HG03558 (cell line): ENCODE measurements at regions not wholly inside any gene's neighbourhood (a gene's known extent, or its start where the extent isn't known, plus 50 kb on each side); places are given as distances from the start of the nearest gene placed in this dataset.

Experiments used
- ATAC-seq: cut with Tn5 transposase; IDR thresholded peaks from one replicate; pipeline ENCODE4 v1.9.1; 2021; ENCODE audit warnings: moderate number of reproducible peaks; ENCODE audit not compliant: unreplicated experiment; ENCODE audit errors: extremely low read depth

DNA sequence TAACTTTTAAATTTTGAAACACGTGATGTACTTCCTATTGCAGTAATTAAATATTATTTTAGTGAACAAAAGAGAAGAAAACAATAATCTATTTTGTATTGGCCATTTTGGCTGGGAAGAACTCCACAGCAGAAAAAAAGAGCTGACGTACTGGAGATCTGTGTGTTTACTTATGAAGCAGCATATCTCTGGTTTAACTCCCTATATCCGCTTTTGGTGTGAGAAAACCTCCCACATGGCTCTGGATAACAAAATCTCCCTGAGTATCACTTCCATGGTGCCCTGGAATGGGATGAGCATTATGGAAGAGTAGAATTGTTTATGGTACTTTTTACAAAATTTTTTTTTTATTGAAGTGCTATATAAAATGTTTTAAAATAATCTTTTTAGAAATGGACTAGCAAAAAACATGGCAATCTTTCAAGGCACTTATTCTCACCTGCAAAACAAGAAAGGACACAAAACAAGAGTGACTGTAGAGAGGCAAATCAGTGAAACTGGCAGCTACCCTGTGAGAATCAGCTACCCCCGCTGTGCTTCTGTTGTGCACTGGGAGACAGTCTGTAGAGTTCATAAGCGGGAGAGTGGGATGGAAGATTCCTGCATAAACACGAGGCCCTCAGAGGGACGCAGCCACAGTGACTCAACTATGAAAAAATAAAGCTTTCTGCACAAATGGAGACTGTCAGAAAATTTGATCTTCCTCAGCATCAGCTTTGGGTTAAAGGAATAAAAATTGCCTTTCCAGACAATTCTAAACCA is 762.2 kb upstream of the HS6ST1 start:
- ATAC-seq = no peak

DNA sequence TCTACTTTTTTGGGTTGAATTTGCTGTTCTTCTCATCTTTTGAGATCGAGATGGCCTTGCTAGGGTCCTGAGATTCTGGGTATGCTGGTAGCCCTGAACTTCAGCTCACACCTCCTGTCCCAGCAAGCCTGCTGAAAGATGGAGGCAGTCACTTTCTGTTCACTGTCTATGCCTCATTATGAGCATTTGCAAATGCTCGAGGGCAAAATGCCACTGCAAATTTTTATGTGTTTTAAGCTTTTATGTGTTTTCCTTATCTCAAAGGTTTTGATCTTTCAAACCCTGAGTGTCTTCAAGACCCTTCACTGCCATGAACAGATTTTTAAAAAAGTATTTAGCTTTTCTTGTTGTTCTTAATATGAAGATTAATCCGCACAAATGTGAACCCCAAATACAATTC is 766.7 kb upstream of the HS6ST1 start:
- no peak for ATAC-seq

DNA sequence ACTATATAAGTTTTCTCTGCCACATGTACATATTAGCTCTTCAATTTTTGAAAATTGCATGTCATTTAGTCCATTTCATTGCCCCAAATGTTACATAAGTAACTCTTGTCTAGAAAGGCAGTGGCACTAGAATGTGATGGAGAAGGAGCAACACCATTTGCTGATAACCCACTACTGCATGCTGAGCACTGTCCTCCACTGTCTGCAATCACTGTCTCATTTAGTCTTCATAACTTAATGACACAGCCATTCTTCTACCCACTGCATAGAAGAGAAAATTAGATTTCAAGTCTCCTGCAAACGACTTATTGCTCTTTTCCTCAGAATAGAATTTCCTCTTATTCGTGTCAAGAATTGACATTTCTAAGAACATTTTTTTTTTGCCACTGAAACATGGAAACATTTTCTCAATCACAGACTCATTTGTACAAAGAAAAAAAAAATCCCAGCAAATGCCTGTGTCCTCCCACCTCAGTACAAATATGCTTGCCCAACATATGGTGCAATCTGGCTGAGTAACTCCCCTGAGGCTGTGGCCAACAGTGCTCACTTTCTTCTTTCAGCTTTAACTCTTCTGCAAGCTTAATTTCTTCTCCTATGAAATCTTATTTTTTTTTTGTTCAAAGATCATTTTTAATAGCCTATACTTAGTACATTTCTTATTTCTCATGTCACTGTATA is 768.6 kb upstream of the HS6ST1 start:
- no peak for ATAC-seq

DNA sequence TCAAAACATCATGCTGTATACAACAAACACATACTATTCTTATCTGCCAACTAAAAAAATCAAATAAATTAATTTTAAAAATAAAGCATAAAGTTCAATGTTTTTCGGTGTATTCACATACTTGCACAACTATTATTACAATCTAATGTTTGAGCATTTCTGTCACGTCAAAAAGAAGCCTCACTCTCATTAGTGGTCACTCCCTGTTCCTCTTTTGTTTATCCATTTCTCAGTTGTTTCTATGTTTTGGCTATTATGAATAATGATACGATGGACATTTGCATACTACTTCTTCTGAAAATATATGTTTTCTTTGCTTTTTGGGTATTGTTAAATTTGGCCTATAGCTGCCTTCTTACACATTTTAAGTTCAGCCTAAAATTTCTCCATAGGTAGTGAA is 773.0 kb upstream of the HS6ST1 start:
- no peak for ATAC-seq

DNA sequence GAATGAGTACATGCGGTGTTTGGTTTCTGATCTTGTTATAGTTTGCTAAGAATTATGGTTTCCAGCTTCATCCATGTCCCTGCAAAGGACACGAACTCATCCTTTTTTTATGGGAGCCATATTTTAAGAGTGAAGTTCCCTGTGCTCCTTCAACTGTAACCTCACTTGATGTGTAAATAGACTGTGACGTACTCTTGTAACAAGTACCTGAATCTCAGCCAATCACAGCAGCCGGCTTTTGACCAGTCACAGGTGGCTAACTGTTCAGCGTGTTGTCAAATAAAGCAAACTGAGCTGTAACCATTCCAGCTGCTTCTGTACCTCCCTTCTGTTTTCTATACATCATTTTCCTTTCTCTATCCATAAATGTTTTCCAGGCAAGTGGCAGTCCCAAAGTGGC is 774.3 kb upstream of the HS6ST1 start:
- ATAC-seq = no peak

DNA sequence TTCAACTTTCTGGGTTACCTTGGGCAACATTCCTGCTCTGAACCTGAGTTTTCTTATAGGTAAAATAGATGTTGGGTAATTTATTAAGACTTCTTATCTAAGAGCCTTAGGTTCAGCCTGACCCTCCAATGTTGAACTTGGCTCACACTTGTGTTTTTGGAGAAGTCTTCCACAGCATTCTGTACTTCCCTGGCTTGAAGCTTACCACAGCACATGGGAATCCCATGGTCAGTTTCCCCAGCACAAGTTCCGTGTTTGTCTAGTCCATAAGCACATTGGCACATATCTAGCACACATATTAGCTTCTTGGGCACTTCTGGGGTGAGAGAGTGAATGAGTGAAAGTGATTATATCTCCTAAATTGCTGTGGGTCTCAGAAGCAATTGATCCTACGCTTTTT is 782.5 kb upstream of the HS6ST1 start:
- no peak for ATAC-seq

DNA sequence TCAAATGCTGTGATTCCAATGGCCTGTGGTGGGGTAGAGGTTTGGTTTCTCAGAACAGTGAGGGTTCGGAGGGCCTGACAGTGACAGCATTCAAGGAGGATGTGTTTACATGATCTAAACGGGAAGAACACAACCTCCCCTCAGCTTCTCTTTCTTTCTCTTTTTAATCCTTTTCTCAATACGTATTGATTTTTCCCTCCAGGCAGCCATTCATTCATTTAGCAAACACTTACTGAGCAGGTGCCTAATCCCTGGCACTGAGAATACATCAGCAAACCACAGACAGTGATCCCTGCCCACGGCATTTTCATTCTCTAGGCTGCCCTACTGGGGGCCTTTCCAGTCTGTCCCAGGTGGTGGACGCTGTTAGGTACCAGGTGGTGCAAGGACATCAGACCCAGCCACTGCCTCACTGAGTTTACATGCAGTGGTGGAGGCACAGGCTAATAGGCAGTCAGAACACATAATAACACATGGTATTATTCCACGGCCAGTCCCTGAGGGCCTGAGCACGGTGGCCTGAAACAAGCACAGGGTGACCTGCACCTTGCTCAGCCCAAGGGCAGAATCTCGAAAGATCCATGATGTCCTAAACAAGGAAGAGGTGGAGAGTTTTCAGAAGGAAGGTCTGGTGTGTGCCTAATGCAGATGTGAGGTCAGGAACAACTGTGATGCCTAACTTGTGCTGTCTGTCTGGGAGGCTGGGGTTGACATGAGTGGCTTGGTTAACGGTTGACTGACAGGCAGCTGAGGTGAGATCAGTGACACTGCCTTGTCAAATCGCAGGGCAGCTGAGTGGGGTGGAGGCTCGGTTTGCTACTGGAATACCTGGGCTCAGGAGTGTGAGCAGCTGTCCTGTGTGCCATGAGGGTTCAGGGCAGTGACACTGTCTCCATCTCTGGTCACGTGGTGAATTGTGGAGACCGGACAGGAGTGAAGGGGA is 785.5 kb upstream of the HS6ST1 start:
- ATAC-seq = no peak

DNA sequence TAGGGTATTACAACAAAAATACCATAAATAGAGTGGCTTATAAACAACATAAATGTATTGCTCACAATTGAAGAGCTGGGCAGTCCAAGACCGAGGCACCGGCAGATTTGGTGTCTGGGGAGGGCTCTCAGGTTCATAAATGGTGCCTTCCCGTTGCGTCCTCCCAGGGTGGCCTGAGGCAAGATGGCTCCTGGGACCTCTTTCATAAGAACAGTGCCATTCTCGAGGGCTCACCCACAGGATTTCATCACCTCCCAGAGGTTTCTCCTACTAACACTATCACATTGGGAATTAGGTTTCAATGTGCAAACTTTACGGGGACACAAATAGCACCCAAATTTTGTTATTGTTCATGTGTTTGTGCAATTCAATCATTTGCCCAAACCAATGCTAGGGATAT is 793.5 kb upstream of the HS6ST1 start:
- ATAC-seq = no peak

DNA sequence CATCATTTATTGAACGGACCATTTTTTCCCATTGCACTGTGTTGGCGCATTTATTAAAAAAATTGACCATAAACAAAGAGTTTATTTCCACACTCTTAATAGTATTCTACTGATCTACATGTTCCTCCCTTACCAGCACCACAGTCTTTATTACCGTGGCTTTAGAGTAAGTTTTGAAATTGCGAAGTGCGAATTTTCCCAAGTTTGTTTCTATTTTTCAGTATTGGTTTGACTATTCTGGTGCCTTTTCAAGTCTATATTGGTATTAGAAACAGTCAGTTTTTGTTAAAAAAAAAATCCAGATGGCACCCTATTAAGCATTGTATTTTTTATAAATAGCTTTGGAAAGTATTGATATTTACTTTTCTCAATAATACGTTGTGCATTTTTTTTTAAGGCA is 795.1 kb upstream of the HS6ST1 start:
- no peak for ATAC-seq

DNA sequence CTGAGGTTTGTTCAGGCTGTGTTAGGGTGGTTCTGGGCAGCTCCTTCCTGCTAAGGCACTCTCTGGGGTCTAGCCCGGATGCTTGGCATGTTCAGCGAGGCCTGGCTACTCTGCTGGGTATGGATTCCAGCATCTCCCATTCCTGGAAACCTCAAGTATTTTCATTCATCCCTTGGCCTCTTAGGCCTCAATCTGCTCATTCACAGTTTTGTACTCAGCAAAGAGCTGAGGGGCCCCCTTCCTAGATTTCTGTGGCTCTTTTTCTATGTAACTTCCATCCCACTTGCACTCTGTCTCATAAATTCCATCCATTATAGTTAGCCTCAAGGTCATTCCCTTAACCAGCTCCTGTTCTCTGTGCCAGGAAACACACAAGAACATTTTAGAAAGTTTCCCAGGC is 798.8 kb upstream of the HS6ST1 start:
- ATAC-seq = no peak

DNA sequence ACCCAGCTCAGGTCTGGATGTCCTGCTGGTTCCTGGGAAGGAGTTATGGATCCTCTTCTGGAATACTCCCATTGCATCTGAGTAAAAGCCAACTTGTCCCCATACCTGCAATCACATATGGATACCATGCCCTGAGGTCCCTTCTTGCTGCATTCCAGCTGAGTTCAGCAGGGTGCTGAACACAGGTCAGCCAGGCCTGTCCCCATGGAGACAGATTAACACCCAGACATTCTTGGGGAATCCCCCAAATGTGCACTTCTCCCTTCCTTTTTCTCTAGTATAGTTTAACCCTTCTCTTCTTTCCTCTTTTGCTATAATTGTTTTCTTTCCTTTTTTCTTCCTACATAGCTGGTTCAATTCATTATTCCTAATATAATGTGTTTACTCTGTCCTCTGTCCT is 799.6 kb upstream of the HS6ST1 start:
- ATAC-seq = no peak

DNA sequence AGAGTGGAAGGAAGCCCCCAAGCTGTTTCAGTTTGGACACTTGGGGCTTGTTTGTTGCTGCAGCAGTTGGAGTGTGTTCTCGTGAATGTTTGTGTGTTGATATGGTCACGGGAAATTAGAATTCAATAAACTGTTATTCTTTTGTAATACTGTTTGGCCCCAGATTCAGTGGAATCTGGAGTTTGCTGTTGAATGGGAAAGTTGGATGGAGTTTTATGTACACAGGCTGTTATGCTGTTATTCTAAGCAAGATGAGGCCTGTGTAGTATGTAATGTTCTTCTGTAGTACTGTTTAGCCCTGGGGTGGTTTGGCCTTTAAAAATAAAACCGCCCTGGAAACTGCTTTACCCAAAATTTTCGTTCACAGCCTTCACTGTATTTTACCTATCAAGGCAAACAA is 810.4 kb upstream of the HS6ST1 start:
- ATAC-seq = no peak

DNA sequence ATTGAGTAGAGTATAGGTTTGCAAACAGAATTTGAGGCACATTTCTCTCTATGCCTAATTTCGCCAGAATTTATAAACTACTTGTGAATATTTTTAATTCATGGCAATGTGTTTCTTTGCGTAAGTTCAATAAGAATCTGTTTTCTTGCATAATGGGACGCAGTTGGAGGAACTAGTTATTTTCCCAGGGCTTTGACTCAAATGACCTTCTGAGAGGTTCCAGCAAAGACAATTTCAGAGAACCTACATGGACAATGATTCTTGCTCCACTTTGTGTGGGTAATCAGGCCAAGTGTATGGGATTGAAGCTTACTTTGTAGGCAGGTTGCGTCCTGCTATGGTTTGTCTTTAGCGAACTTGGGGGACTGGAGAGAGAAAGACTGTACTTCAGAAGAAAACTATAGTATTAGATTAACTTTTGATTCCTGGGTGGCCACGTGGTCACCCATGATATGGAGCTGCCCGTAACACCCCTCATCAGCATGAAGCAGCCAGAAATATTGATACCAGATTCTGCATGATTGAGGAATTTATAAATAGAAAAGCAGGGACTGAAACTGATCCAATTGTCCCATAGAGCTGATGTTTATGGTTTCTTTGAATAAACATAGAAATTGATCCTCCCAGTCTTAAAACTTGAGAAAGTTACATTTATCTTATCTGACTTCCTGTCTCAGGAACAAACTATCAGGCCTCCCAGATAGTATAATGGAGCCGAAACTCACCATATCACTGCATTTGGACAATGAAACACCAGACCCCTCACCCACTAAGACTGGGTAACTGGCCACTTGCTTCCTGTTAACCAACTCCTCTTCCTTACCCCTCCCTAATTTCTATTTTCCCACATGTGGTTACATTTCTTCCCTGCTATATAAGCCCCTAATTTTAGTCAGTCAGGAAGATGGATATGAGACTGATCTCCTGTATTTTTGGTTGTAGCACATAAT is 815.3 kb upstream of the HS6ST1 start:
- ATAC-seq = no peak

DNA sequence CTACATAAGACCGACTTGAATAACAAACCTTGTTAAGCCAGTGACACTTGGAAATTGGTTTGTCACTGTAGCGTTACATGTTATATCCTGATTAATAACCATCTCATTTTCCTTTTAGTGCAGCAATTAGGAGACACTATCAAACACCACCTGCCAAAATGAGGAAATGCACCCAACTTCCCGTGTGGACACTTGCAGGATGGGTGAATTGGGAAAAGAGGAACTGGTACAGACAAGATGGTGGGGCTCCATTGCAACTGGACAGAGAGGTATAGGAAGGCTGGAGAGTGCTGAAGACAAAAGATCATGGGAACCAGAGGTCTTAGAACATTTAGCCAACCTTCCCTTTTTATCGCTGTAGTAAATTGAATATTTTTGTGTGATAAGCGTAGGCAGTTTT is 816.3 kb upstream of the HS6ST1 start:
- ATAC-seq = no peak

DNA sequence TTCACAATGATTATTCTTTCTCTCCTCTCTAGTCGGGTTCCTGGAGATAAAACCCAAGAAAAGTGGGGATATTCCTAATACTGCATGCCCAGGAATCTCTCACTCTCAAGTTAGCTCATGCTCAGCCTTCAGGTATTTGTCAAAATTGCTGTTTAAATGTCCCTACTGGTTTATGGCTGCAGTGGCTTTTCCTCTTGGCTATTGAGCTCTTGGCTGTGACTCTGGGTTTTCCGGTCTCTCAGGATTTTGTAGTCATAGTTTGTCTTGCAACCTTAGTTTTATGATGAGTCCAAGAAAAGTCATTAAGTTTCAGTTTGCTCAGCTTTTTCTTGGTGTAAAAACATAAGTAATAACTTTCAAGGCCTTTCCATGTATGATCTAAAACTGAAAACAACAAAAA is 820.7 kb upstream of the HS6ST1 start:
- no peak for ATAC-seq

DNA sequence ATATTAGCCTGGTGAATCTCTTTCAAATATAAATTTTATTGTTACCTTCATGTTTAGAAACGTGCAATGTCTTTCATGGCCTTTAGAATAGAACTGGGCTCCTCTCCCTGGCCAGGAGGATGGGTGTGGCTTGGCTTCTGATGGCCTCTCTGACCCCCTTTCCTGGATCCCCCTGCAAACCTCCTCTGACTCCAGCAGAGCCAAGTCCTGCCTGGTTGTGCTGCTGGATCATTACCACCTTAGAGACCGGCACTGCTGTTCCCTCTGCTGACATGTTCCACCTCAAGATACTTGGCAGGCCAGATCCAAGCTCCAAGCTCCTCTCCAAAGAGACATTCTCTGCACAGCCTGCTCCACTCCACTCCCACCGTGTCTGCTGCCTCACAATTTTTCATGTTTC is 823.8 kb upstream of the HS6ST1 start:
- no peak for ATAC-seq

DNA sequence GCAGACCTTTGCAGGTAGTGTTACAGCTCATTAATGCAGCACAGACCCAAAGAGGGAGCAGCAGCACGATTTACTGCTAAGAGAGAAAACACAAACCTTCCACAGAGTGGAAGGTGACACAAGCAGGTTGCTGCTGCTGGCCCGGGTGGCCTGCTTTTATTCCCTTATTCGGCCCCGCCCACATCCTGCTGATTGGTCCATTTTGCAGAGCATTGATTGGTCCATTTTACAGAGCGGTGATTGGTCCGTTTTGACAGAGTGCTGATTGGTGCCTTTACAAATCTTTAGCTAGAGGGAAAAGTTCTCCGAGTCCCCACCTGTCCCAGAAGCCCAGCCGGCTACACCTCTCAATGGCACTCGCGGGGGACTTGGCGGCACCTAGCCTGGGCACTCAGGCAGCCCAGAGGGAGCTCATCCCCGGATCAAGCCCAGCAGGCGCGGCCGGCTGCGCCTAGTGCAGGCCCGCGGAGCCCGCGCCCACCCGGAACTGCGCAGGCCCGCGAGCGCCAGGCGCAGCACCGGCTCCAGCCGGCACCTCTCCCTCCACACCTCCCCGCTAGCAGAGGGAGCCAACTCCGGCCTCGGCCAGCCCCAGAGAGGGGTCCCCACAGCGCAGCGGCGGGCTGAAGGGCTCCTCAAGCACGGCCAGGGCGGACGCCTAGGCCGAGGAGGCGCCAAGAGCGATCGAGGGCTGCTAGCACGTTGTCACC is 825.6 kb upstream of the HS6ST1 start:
- no peak for ATAC-seq

DNA sequence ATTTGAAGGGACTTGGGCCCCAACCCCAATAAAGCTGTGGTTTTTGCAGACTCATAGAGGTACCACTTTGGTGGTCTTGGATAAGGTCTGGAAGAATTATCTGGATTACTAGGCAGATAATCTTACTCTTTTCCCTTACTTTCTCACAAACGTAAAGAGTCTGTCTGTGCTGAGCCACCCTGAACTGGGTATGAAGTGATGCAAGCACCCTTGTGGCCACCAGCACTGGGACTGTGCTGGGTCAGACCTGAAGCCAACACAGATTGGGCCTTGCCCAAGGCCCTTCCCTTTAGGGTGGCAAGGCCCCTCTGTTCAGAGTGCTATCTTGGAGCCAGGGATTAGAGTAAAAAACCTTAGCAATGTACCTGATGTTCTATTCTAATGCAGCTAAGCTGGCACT is 827.0 kb upstream of the RAB6C start:
- ATAC-seq = no peak

DNA sequence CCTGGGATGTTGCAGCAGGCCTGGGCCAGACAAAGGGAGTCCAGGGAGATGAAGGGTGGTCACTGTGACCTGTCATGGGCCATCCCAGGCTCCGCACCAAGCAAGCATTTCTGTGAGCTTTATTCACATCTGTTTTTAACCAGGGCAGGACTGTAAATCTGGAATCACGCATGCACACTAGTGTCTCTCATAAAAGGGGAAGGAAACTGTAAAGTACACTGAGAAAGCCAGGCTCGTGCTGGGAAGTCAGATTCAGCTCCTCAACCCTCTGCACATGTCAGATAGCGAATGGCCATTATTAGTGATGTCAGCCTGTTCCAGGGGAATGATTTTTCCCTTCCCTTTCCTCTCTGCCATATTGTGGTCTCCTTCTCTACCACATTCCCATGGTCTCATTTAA is 818.6 kb upstream of the RAB6C start:
- no peak for ATAC-seq
